Caco-2 (cell line): ENCODE measurements at regions not wholly inside any gene's neighbourhood (a gene's known extent, or its start where the extent isn't known, plus 50 kb on each side); places are given as distances from the start of the nearest gene placed in this dataset.

Source experiments
- BruUV-seq: library from RNA; stranded (reverse); fragments of 400-500 nt; replicated peaks from 2 replicates; lab custom pipeline; 2021; lab: Mats Ljungman, UMichigan
- CTCF ChIA-PET: fragments of 300-600 bp; sonication (Branson Sonifier 250); formaldehyde crosslinking; loops from one replicate; lab custom pipeline; 2022; ENCODE audit warnings: antibody characterized with exemption; lab: Charles Lee
- POLR2A ChIA-PET: fragments of 300-600 bp; sonication (Branson Sonifier 250); formaldehyde crosslinking; loops from one replicate; lab custom pipeline; 2022; ENCODE audit warnings: antibody characterized with exemption; lab: Charles Lee
- DNase-seq, 2 experiments: peaks; one replicate each; pipeline versions ENCODE4 v3.0.0 to v3.0.0-alpha.2; 2020 to 2022
- H3K27me3 ChIP-seq: replicated peaks from 2 replicates; pipeline ENCODE4 v1.6.0; 2011; ENCODE audit warnings: low read length; ENCODE audit not compliant: control insufficient read depth, insufficient read depth
- H3K36me3 ChIP-seq: 2 replicates; pipeline ENCODE4 v1.5.1; 2011; ENCODE audit warnings: low read length; ENCODE audit not compliant: control insufficient read depth, insufficient read depth
- H3K4me1 ChIP-seq: fragments of 250-450 bp; sonication (Bioruptor Pico); 2 replicates; pipeline ENCODE4 v1.5.1; 2020; ENCODE audit warnings: mild to moderate bottlenecking
- H3K4me3 ChIP-seq: 2 replicates; pipeline ENCODE4 v1.5.1; 2011; ENCODE audit warnings: low read depth, mild to moderate bottlenecking, control low read depth, low read length
- H3K9me3 ChIP-seq: fragments of 250-450 bp; sonication (Bioruptor Pico); 2 replicates; pipeline ENCODE4 v1.5.1; 2020; ENCODE audit warnings: mild to moderate bottlenecking, moderate library complexity
- H3K27ac Mint-ChIP-seq: one replicate; pipeline ENCODE4 v1.8.0; 2022; ENCODE audit warnings: mixed read lengths; ENCODE audit not compliant: unreplicated experiment
- H3K27me3 Mint-ChIP-seq: one replicate; pipeline ENCODE4 v1.8.0; 2022; ENCODE audit warnings: mixed read lengths; ENCODE audit not compliant: insufficient read depth, unreplicated experiment
- H3K36me3 Mint-ChIP-seq: one replicate; pipeline ENCODE4 v1.8.0; 2022; ENCODE audit warnings: mild to moderate bottlenecking, mixed read lengths; ENCODE audit not compliant: insufficient read depth, unreplicated experiment
- H3K4me1 Mint-ChIP-seq: one replicate; pipeline ENCODE4 v1.8.0; 2022; ENCODE audit warnings: low read depth, mixed read lengths; ENCODE audit not compliant: unreplicated experiment
- H3K4me3 Mint-ChIP-seq: one replicate; pipeline ENCODE4 v1.8.0; 2022; ENCODE audit warnings: mild to moderate bottlenecking, moderate library complexity, mixed read lengths; ENCODE audit not compliant: unreplicated experiment
- H3K9me3 Mint-ChIP-seq: one replicate; pipeline ENCODE4 v1.8.0; 2022; ENCODE audit warnings: mixed read lengths; ENCODE audit not compliant: unreplicated experiment
- CTCF ChIP-seq, 2 experiments: fragments of 200-600 bp in 1 of 2; IDR thresholded peaks; 1 replicate in 1 of 2; 2 replicates in 1 of 2; pipeline versions ENCODE4 v1.5.1 to v1.8.0; 2011 to 2022; ENCODE audit warnings: antibody characterized with exemption in 1 of 2, control low read depth in 1 of 2, inconsistent platforms in 1 of 2, low read depth in 1 of 2, low read length in 1 of 2, mild to moderate bottlenecking in 1 of 2, moderate library complexity in 1 of 2; ENCODE audit not compliant: insufficient read depth in 1 of 2, severe bottlenecking in 1 of 2, unreplicated experiment in 1 of 2
- intact Hi-C: fragments of 100-400 bp; cut with micrococcal nuclease; formaldehyde crosslinking; loops from one replicate; pipeline ENCODE4 v1.10.0; 2022; ENCODE audit not compliant: unreplicated experiment

- no peak for TF ChIP-seq CTCF (IDR thresholded peaks at IDR 0.05; ENCODE audit: insufficient read depth in 1 of 2, low read depth in 1 of 2, low read length in 1 of 2, severe bottlenecking in 1 of 2, unreplicated experiment in 1 of 2)
- H3K27me3 Mint-ChIP-seq: peaks cover 2% of the 10 kb centered on the region
- Histone ChIP-seq H3K9me3 (no peaks in the 10 kb centered on the region), H3K4me3 (no peak overlapping the region), H3K4me1 (no peaks in the 10 kb centered on the region), H3K36me3 (no peaks in the 10 kb centered on the region), H3K27me3 (no peaks in the 10 kb centered on the region)
- BruUV-seq: no TSS peak
- no peaks in the 10 kb centered on the region for H3K9me3 Mint-ChIP-seq
- ChIA-PET CTCF (no interaction called here), POLR2A (no interaction called here)
- no peak overlapping the region for H3K4me3 Mint-ChIP-seq
- no peaks in the 10 kb centered on the region for H3K36me3 Mint-ChIP-seq
- no peak for DNase-seq
- no peak overlapping the region for H3K27ac Mint-ChIP-seq
- intact Hi-C loops: no loop called here
- H3K4me1 Mint-ChIP-seq: no peaks in the 10 kb centered on the region
Measured at GRCh38 chr19:13705201-13705600, 59.1 kb upstream of the MRI1 start.

- Mint-ChIP-seq H3K36me3 (no peaks in the 10 kb centered on the region), H3K4me3 (no peak overlapping the region), H3K27ac (no peak overlapping the region), H3K4me1 (no peaks in the 10 kb centered on the region), H3K9me3 (no peaks in the 10 kb centered on the region), H3K27me3 (peaks cover 2% of the 10 kb centered on the region)
- no peaks in the 10 kb centered on the region for H3K9me3 ChIP-seq
- no peaks in the 10 kb centered on the region for H3K27me3 ChIP-seq
- DNase-seq: no peak
- POLR2A ChIA-PET: no interaction called here
- BruUV-seq: no TSS peak
- intact Hi-C loops: no loop called here
- CTCF ChIA-PET: no interaction called here
- no peak for TF ChIP-seq CTCF (IDR thresholded peaks at IDR 0.05; ENCODE audit: insufficient read depth in 1 of 2, low read depth in 1 of 2, low read length in 1 of 2, severe bottlenecking in 1 of 2, unreplicated experiment in 1 of 2)
- H3K4me1 ChIP-seq: no peaks in the 10 kb centered on the region
- no peak overlapping the region for H3K4me3 ChIP-seq
- no peaks in the 10 kb centered on the region for H3K36me3 ChIP-seq
Measured at GRCh38 chr19:13701624-13702023, 62.7 kb upstream of the MRI1 start.

- POLR2A ChIA-PET: no interaction called here
- Mint-ChIP-seq H3K36me3 (no peaks in the 10 kb centered on the region), H3K4me3 (no peak overlapping the region), H3K9me3 (no peaks in the 10 kb centered on the region), H3K27ac (no peak overlapping the region), H3K27me3 (peaks cover 2% of the 10 kb centered on the region), H3K4me1 (no peaks in the 10 kb centered on the region)
- no TSS peak for BruUV-seq
- Histone ChIP-seq H3K4me1 (no peaks in the 10 kb centered on the region), H3K27me3 (no peaks in the 10 kb centered on the region), H3K36me3 (no peaks in the 10 kb centered on the region), H3K4me3 (no peak overlapping the region), H3K9me3 (no peaks in the 10 kb centered on the region)
- CTCF ChIA-PET: no interaction called here
- intact Hi-C loops: no loop called here
- DNase-seq: no peak
- no peak for TF ChIP-seq CTCF (IDR thresholded peaks at IDR 0.05; ENCODE audit: insufficient read depth in 1 of 2, low read depth in 1 of 2, low read length in 1 of 2, severe bottlenecking in 1 of 2, unreplicated experiment in 1 of 2)
Measured at GRCh38 chr19:13700621-13701020, 63.7 kb upstream of the MRI1 start.
